Adrenal gland (tissue), 9 donors: ENCODE measurements at regions not wholly inside any gene's neighbourhood (a gene's known extent, or its start where the extent isn't known, plus 50 kb on each side); places are given as distances from the start of the nearest gene placed in this dataset.

Experiments
- DNase-seq, 7 donors: peaks; one replicate each; pipeline ENCODE4 v3.0.0-alpha.2; 2019 to 2020
- H3K27ac ChIP-seq, 5 donors: fragments of 200-600 bp; sonication (generic) in 4 of 5; 1 replicate in 3 of 5; 2 replicates in 2 of 5; pipeline versions ENCODE4 v1.5.1 to v1.8.0; 2016 to 2020; ENCODE audit warnings: mild to moderate bottlenecking in 1 of 5
- H3K27me3 ChIP-seq: fragments of 200-600 bp; 2 replicates; pipeline ENCODE4 v1.8.0; 2021
- H3K36me3 ChIP-seq, 2 donors: fragments of 200-600 bp; replicated peaks in 1 of 2; 1 replicate in 1 of 2; 2 replicates in 1 of 2; pipeline versions ENCODE4 v1.5.1 to v1.8.0; 2018 to 2022
- H3K4me1 ChIP-seq, 2 donors: fragments of 200-600 bp; replicated peaks in 1 of 2; 1 replicate in 1 of 2; 2 replicates in 1 of 2; pipeline versions ENCODE4 v1.5.1 to v1.8.0; 2018 to 2021
- H3K4me3 ChIP-seq, 4 donors: fragments of 200-600 bp; sonication (generic) in 3 of 4; one replicate each; pipeline ENCODE4 v1.5.1; 2016 to 2018
- H3K9me3 ChIP-seq, 3 donors: fragments of 200-600 bp; sonication (generic) in 1 of 3; replicated peaks in 1 of 3; 1 replicate in 2 of 3; 2 replicates in 1 of 3; pipeline versions ENCODE4 v1.5.1 to v1.8.0; 2016 to 2021
- POLR2A ChIP-seq, 2 donors: fragments of 450-650 bp; IDR thresholded peaks; one replicate each; pipeline ENCODE4 v1.6.1; 2017; ENCODE audit warnings: antibody characterized with exemption in 2 of 2, mild to moderate bottlenecking in 2 of 2, moderate library complexity in 1 of 2
- WGBS, 4 donors: extraction: QIAGEN DNeasy Blood & Tissue Kit in 2 of 4; methylation state at CpG; one replicate each; pipeline versions ENCODE4 v1.1.5 to v1.1.7; 2013 to 2017; 5-methylcytosine and 5-hydroxymethylcytosine counted together
- intact Hi-C, 2 donors: fragments of 100-400 bp; cut with DNase I; formaldehyde crosslinking; loops; one replicate each; pipeline versions ENCODE4 v1.14.1 to v1.15.0; 2022 to 2023
- TF ChIP-seq, protein P1 (sequence below), 6 experiments: fragments of 450-650 bp in 4 of 6; fragments of 200-600 bp in 2 of 6; sonication (generic) in 1 of 6; IDR thresholded peaks; 1 replicate in 5 of 6; 2 replicates in 1 of 6; pipeline versions ENCODE4 v1.5.1 to v1.8.0; 2016 to 2021; ENCODE audit warnings: antibody characterized with exemption in 6 of 6, mild to moderate bottlenecking in 2 of 6, moderate library complexity in 1 of 6
- donor health status: healthy with polysubstance abuse.
- donor health status: Bipolar disorder and iron deficiency.
- donor health status: DM: yes; HTN: yes; CAD: no.
- donor health status: DM: no; HTN: no; CAD: no.
- donor health status: DM: no; HTN: no; CAD: no.

DNA sequence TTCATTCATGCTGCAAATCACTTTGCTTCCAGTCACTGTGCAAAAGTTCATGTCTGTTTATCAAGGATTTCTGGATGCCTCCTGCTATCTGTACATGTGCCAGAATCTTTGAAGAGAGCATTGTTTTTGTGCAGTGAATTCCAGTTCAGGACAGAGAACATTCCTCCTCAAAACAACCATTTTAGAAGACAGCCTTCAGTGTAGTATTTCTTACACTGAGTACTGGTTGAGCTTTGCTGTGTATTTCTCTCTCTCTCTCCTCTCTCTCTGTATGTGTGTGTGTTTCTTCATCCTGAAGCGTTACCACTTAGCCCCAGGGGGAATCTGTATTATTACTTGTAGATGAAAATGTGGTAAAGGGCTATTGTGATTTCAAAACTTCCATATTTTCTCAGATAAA, 123.8 kb upstream of the CHL1 start:
- Histone ChIP-seq H3K36me3 (no peaks in the 10 kb centered on the region), H3K4me3 (no peak overlapping the region), H3K4me1 (peaks cover 0 to 4% of the 10 kb centered on the region in 2 donors), H3K27me3 (no peaks in the 10 kb centered on the region), H3K27ac (peak overlapping the region in 2 of 5 donors; percentile 30 to 68), H3K9me3 (no peaks in the 10 kb centered on the region)
- TF ChIP-seq, protein P1, sequence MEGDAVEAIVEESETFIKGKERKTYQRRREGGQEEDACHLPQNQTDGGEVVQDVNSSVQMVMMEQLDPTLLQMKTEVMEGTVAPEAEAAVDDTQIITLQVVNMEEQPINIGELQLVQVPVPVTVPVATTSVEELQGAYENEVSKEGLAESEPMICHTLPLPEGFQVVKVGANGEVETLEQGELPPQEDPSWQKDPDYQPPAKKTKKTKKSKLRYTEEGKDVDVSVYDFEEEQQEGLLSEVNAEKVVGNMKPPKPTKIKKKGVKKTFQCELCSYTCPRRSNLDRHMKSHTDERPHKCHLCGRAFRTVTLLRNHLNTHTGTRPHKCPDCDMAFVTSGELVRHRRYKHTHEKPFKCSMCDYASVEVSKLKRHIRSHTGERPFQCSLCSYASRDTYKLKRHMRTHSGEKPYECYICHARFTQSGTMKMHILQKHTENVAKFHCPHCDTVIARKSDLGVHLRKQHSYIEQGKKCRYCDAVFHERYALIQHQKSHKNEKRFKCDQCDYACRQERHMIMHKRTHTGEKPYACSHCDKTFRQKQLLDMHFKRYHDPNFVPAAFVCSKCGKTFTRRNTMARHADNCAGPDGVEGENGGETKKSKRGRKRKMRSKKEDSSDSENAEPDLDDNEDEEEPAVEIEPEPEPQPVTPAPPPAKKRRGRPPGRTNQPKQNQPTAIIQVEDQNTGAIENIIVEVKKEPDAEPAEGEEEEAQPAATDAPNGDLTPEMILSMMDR (IDR thresholded peaks at IDR 0.05): no peak
- no peak for TF ChIP-seq POLR2A (IDR thresholded peaks at IDR 0.05)
- intact Hi-C loops: no loop called here
- WGBS, 4 donors: 29 to 61% (median 46%) methylated on average over 1 of the region's 1 CpG
- no peak for DNase-seq

DNA sequence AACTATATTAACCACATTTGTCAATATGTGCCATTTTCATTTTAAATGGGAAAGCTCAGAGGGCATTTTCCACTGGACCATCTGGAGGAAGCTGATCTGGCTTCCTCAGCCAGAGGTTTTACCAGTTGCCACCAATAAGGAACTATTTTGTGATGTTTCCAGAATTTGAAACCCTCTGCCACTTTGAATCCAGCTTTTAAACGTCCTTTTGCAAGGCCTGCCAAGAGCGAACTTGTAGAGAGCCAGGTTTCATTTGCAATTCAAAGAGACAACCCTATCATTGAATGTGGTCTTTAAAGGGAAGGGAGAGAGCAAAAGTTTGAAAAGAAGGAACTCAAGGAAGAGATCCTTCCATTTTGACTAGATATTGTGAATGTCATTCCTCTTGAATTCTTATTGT, 123.3 kb upstream of the CHL1 start:
- H3K27ac ChIP-seq: peak overlapping the region in 2 of 5 donors; percentile 30 to 68
- peaks cover 0 to 4% of the 10 kb centered on the region in 2 donors for H3K4me1 ChIP-seq

DNA sequence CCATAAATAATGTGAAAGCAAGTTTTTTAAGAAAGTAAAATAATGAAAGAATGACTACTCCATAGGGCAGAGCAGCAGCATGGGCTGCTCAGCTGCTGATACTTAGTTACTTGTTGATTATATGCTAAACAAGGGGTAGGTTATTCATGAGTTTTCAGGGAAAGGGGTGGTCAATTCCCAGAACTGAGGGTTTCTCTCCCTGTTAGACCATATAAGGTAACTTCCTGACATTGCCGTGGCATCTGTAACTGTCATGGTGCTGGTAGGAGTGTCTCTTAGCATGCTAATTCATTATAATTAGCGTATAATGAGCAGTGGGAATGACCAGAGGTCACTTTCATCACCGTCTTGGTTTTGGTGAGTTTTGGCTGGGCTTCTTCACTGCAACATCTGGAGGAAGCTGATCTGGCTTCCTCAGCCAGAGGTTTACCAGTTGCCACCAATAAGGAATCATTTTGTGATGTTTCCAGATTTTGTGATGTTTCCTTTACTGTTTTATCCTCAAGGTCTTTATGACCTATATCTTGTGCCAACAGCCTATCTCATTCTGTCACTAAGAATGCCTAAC, 121.8 kb upstream of the CHL1 start:
- H3K27me3 ChIP-seq: no peaks in the 10 kb centered on the region
- WGBS, 4 donors: 59 to 77% (median 67%) methylated on average over 3 of the region's 3 CpGs
- no peak for TF ChIP-seq POLR2A (IDR thresholded peaks at IDR 0.05)
- TF ChIP-seq, protein P1 (IDR thresholded peaks at IDR 0.05): no peak
- no peak overlapping the region for H3K4me3 ChIP-seq
- H3K9me3 ChIP-seq: no peaks in the 10 kb centered on the region
- peak overlapping the region in 2 of 5 donors; percentile 36 to 68 for H3K27ac ChIP-seq
- H3K4me1 ChIP-seq: peaks cover 0 to 4% of the 10 kb centered on the region in 2 donors
- no peaks in the 10 kb centered on the region for H3K36me3 ChIP-seq
- intact Hi-C loops: no loop called here
- no peak for DNase-seq

More for the DNA sequence above, 123.3 kb upstream of the CHL1 start:
- no peak for TF ChIP-seq POLR2A (IDR thresholded peaks at IDR 0.05)
- TF ChIP-seq, protein P1 (IDR thresholded peaks at IDR 0.05): no peak
- Histone ChIP-seq H3K9me3 (no peaks in the 10 kb centered on the region), H3K36me3 (no peaks in the 10 kb centered on the region), H3K4me3 (no peak overlapping the region), H3K27me3 (no peaks in the 10 kb centered on the region)
- 21 to 44% (median 30%) methylated on average over 2 of the region's 2 CpGs for WGBS, 4 donors
- intact Hi-C loops: no loop called here
- no peak for DNase-seq

DNA sequence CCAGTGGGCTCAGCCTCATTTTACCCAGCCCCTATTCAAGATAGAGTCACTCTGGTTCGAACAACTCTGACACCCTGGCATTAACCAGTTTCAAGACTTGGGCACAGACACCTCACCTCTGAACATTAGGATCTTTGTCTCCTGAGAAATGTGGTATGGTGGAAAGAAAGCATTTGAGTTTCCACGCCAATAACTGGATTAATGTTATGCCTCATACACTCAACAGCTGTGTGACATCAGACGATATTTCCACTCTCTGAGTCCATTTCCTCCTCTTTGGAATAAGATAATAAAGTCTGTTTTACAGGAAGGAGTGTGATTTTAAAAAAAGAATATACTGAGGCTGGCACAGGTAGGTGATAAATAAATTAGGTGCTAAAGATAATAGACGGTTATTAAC, 121.3 kb upstream of the CHL1 start:
- WGBS, 4 donors: 45 to 59% (median 51%) methylated on average over 4 of the region's 4 CpGs
- TF ChIP-seq, protein P1 (IDR thresholded peaks at IDR 0.05): no peak
- TF ChIP-seq POLR2A (IDR thresholded peaks at IDR 0.05): no peak
- no peak for DNase-seq
- H3K27ac ChIP-seq: peak overlapping the region in 2 of 5 donors; percentile 36 to 68
- H3K4me3 ChIP-seq: no peak overlapping the region
- no peaks in the 10 kb centered on the region for H3K36me3 ChIP-seq
- intact Hi-C loops: no loop called here
- H3K27me3 ChIP-seq: no peaks in the 10 kb centered on the region
- H3K4me1 ChIP-seq: peaks cover 0 to 4% of the 10 kb centered on the region in 2 donors
- H3K9me3 ChIP-seq: no peaks in the 10 kb centered on the region
